Upper lobe of left lung (tissue), 6 donors: ENCODE measurements at regions not wholly inside any gene's neighbourhood (a gene's known extent, or its start where the extent isn't known, plus 50 kb on each side); places are given as distances from the start of the nearest gene placed in this dataset.

Experiments used
- ATAC-seq, 2 donors: fragments of 200-7000 bp; cut with Tn5 transposase; one replicate each; pipeline ENCODE4 v1.9.1; 2022; ENCODE audit warnings: mild to moderate bottlenecking in 2 of 2, moderate library complexity in 2 of 2; ENCODE audit not compliant: low FRiP score in 2 of 2
- DNase-seq, 2 donors: peaks; one replicate each; pipeline ENCODE4 v3.0.0-alpha.2; 2019 to 2020
- H3K27ac ChIP-seq, 4 donors: fragments of 200-600 bp; sonication (generic); one replicate each; pipeline ENCODE4 v1.5.1; 2016 to 2019
- H3K27me3 ChIP-seq, 4 donors: fragments of 200-600 bp; sonication (generic); one replicate each; pipeline ENCODE4 v1.5.1; 2017 to 2019
- H3K36me3 ChIP-seq, 4 donors: fragments of 200-600 bp; sonication (generic); one replicate each; pipeline ENCODE4 v1.5.1; 2016 to 2019
- H3K4me1 ChIP-seq, 4 donors: fragments of 200-600 bp; sonication (generic); one replicate each; pipeline ENCODE4 v1.5.1; 2018 to 2019
- H3K4me3 ChIP-seq, 4 donors: fragments of 200-600 bp; sonication (generic); one replicate each; pipeline ENCODE4 v1.5.1; 2017 to 2019; ENCODE audit warnings: mild to moderate bottlenecking in 2 of 4, moderate library complexity in 1 of 4
- H3K9me3 ChIP-seq, 4 donors: fragments of 200-600 bp; sonication (generic); one replicate each; pipeline ENCODE4 v1.5.1; 2018 to 2019
- CTCF ChIP-seq, 6 experiments: fragments of 450-650 bp in 4 of 6; fragments of 200-600 bp in 2 of 6; sonication (generic) in 2 of 6; IDR thresholded peaks; one replicate each; pipeline ENCODE4 v1.5.1; 2016 to 2019; ENCODE audit warnings: antibody characterized with exemption in 6 of 6
- EP300 ChIP-seq, 4 donors: sonication (generic); formaldehyde crosslinking; IDR thresholded peaks; one replicate each; pipeline ENCODE4 v1.5.1; 2017; ENCODE audit warnings: antibody characterized with exemption in 4 of 4, control low read depth in 2 of 4
- POLR2A ChIP-seq, 4 donors: fragments of 450-650 bp; IDR thresholded peaks; one replicate each; pipeline ENCODE4 v1.5.1; 2016 to 2017; ENCODE audit warnings: antibody characterized with exemption in 4 of 4, mild to moderate bottlenecking in 2 of 4
- POLR2AphosphoS5 ChIP-seq, 2 donors: sonication (generic); formaldehyde crosslinking; IDR thresholded peaks; one replicate each; pipeline ENCODE4 v1.5.1; 2017; ENCODE audit warnings: antibody characterized with exemption in 2 of 2
- WGBS, 2 donors: methylation state at CpG; one replicate each; pipeline ENCODE4 v1.1.5; 2017 to 2018; 5-methylcytosine and 5-hydroxymethylcytosine counted together
- donor health status: DM: no; HTN: no; CAD: no; lungs with moderate emphysema.
- donor health status: DM: no; HTN: yes; CAD: no; lungs with severe emphysema.

- no peaks in the 10 kb centered on the region for H3K4me1 ChIP-seq
- no peak for DNase-seq
- no peaks in the 10 kb centered on the region for H3K27me3 ChIP-seq
- no peak for ATAC-seq
- 83 to 94% methylated on average over 5 of the region's 5 CpGs for WGBS, 2 donors
- no peaks in the 10 kb centered on the region for H3K9me3 ChIP-seq
- no peak for TF ChIP-seq POLR2A (IDR thresholded peaks at IDR 0.05)
- TF ChIP-seq POLR2AphosphoS5 (IDR thresholded peaks at IDR 0.05): no peak
- TF ChIP-seq EP300 (IDR thresholded peaks at IDR 0.05): no peak
- TF ChIP-seq CTCF (IDR thresholded peaks at IDR 0.05): no peak
- H3K27ac ChIP-seq: no peak overlapping the region
- H3K36me3 ChIP-seq: no peaks in the 10 kb centered on the region
- no peak overlapping the region for H3K4me3 ChIP-seq
These were observed 56.0 kb upstream of the OR5AK2 start for GRCh38 chr11:56932572-56933220.

GRCh38 chr11:56923116-56923515, 65.6 kb upstream of the OR5AK2 start:
- ATAC-seq (no peak), DNase-seq (no peak)
- Histone ChIP-seq H3K27me3 (no peaks in the 10 kb centered on the region), H3K4me1 (no peaks in the 10 kb centered on the region), H3K4me3 (no peak overlapping the region), H3K9me3 (no peaks in the 10 kb centered on the region), H3K36me3 (no peaks in the 10 kb centered on the region), H3K27ac (no peak overlapping the region)
- whole genome bisulfite sequencing, 2 donors: 0 to 46% methylated on average over 1 of the region's 1 CpG
- no peak for TF ChIP-seq EP300 (IDR thresholded peaks at IDR 0.05)
- TF ChIP-seq POLR2A (IDR thresholded peaks at IDR 0.05): no peak
- no peak for TF ChIP-seq CTCF (IDR thresholded peaks at IDR 0.05)
- TF ChIP-seq POLR2AphosphoS5 (IDR thresholded peaks at IDR 0.05): no peak

GRCh38 chr11:56922421-56922820, 66.3 kb upstream of the OR5AK2 start:
- H3K27me3 ChIP-seq: no peaks in the 10 kb centered on the region
- WGBS, 2 donors: 93 to 97% methylated on average over 1 of the region's 1 CpG
- H3K4me3 ChIP-seq: no peak overlapping the region
- no peak for ATAC-seq
- no peak for TF ChIP-seq POLR2A (IDR thresholded peaks at IDR 0.05)
- TF ChIP-seq CTCF (IDR thresholded peaks at IDR 0.05): no peak
- TF ChIP-seq EP300 (IDR thresholded peaks at IDR 0.05): no peak
- no peak for TF ChIP-seq POLR2AphosphoS5 (IDR thresholded peaks at IDR 0.05)
- no peaks in the 10 kb centered on the region for H3K4me1 ChIP-seq
- H3K27ac ChIP-seq: no peak overlapping the region
- no peak for DNase-seq
- H3K36me3 ChIP-seq: no peaks in the 10 kb centered on the region
- H3K9me3 ChIP-seq: no peaks in the 10 kb centered on the region

- Histone ChIP-seq H3K27ac (no peak overlapping the region), H3K9me3 (no peaks in the 10 kb centered on the region), H3K36me3 (no peaks in the 10 kb centered on the region), H3K4me3 (no peak overlapping the region), H3K27me3 (no peaks in the 10 kb centered on the region), H3K4me1 (peaks cover 3 to 15% (median 8%) of the 10 kb centered on the region in 4 donors)
- DNase-seq (no peak), ATAC-seq (no peak)
- WGBS, 2 donors: 66 to 76% methylated on average over 3 of the region's 3 CpGs
- no peak for TF ChIP-seq CTCF (IDR thresholded peaks at IDR 0.05)
- TF ChIP-seq POLR2A (IDR thresholded peaks at IDR 0.05): no peak
- TF ChIP-seq EP300 (IDR thresholded peaks at IDR 0.05): no peak
- no peak for TF ChIP-seq POLR2AphosphoS5 (IDR thresholded peaks at IDR 0.05)
These were observed 70.9 kb upstream of the OR5AK2 start for GRCh38 chr11:56917708-56918400.
